Neural progenitor cell (in vitro differentiated cells): ENCODE measurements at regions not wholly inside any gene's neighbourhood (a gene's known extent, or its start where the extent isn't known, plus 50 kb on each side); places are given as distances from the start of the nearest gene placed in this dataset.
"Not testable (repeated sequence)": the region's sequence is repeated elsewhere in the genome, so short reads cannot be mapped to it uniquely, and the experiment has no call there.

Experiments used
- DNase-seq: peaks from one replicate; pipeline ENCODE4 v3.0.0-alpha.2; 2016; ENCODE audit warnings: low spot score
- H2AFZ ChIP-seq: fragments of 200-600 bp; sonication (generic); replicated peaks from 2 replicates; pipeline ENCODE4 v1.6.1; 2016; ENCODE audit warnings: antibody characterized with exemption
- H3F3A ChIP-seq: fragments of 200-600 bp; sonication (generic); 2 replicates; pipeline ENCODE4 v1.6.1; 2016; ENCODE audit warnings: antibody characterized with exemption, low read depth
- H3K27ac ChIP-seq: fragments of 200-600 bp; sonication (generic); 2 replicates; pipeline ENCODE4 v1.5.1; 2016; ENCODE audit warnings: mild to moderate bottlenecking
- H3K27me3 ChIP-seq: fragments of 200-600 bp; sonication (generic); 2 replicates; pipeline ENCODE4 v1.6.1; 2016; ENCODE audit warnings: mild to moderate bottlenecking, moderate library complexity
- H3K36me3 ChIP-seq: fragments of 200-600 bp; sonication (generic); 2 replicates; pipeline ENCODE4 v1.5.1; 2016
- H3K4me1 ChIP-seq: fragments of 200-600 bp; sonication (generic); 2 replicates; pipeline ENCODE4 v1.6.1; 2016; ENCODE audit warnings: mixed run types
- H3K4me2 ChIP-seq: fragments of 200-600 bp; sonication (generic); 2 replicates; pipeline ENCODE4 v1.6.1; 2016
- H3K4me3 ChIP-seq: fragments of 200-600 bp; sonication (generic); 2 replicates; pipeline ENCODE4 v1.5.1; 2016
- H3K79me2 ChIP-seq: fragments of 200-600 bp; sonication (generic); 2 replicates; pipeline ENCODE4 v1.6.1; 2016; ENCODE audit warnings: low read depth
- H3K9ac ChIP-seq: fragments of 200-600 bp; sonication (generic); 2 replicates; pipeline ENCODE4 v1.6.1; 2016
- H3K9me3 ChIP-seq: fragments of 200-600 bp; sonication (generic); 2 replicates; pipeline ENCODE4 v1.5.1; 2016; ENCODE audit warnings: low read depth
- H4K20me1 ChIP-seq: fragments of 200-600 bp; sonication (generic); 2 replicates; pipeline ENCODE4 v1.6.1; 2016; ENCODE audit warnings: low read depth
- H3K27ac Mint-ChIP-seq: 3 replicates; pipeline ENCODE4 v1.8.0; 2021; ENCODE audit warnings: mixed read lengths
- H3K27me3 Mint-ChIP-seq: 2 replicates; pipeline ENCODE4 v1.8.0; 2022; ENCODE audit warnings: low read depth, mild to moderate bottlenecking, inconsistent platforms, moderate library complexity, mixed read lengths; ENCODE audit not compliant: insufficient read depth
- H3K36me3 Mint-ChIP-seq: 3 replicates; pipeline ENCODE4 v1.8.0; 2021; ENCODE audit warnings: mixed read lengths
- H3K4me1 Mint-ChIP-seq: 3 replicates; pipeline ENCODE4 v1.8.0; 2021; ENCODE audit warnings: mixed read lengths
- H3K4me3 Mint-ChIP-seq: 3 replicates; pipeline ENCODE4 v1.8.0; 2021; ENCODE audit warnings: mild to moderate bottlenecking, moderate library complexity, mixed read lengths
- H3K9me3 Mint-ChIP-seq: 3 replicates; pipeline ENCODE4 v1.8.0; 2020; ENCODE audit warnings: mixed read lengths
- CTCF ChIP-seq: fragments of 200-600 bp; sonication (generic); IDR thresholded peaks from 2 replicates; pipeline ENCODE4 v1.5.1; 2017; ENCODE audit warnings: antibody characterized with exemption, mild to moderate bottlenecking
- EZH2 ChIP-seq: fragments of 200-600 bp; sonication (generic); IDR thresholded peaks from 2 replicates; pipeline ENCODE4 v1.6.1; 2017; ENCODE audit warnings: antibody characterized with exemption, mild to moderate bottlenecking, moderate library complexity
- EZH2phosphoT487 ChIP-seq: fragments of 200-600 bp; sonication (generic); IDR thresholded peaks from 2 replicates; pipeline ENCODE4 v1.6.1; 2017; ENCODE audit warnings: antibody characterized with exemption

GRCh38 chr16:22712471-22712870 is 101.5 kb upstream of the HS3ST2 start:
- Histone ChIP-seq H3K9me3 (no peaks in the 10 kb centered on the region), H3K4me3 (no peak overlapping the region), H3K9ac (no peak overlapping the region), H3K79me2 (no peaks in the 10 kb centered on the region), H3F3A (peaks cover 6% of the 10 kb centered on the region), H3K4me2 (no peak overlapping the region), H3K4me1 (peaks cover 11% of the 10 kb centered on the region), H3K36me3 (no peaks in the 10 kb centered on the region), H2AFZ (no peak overlapping the region), H3K27ac (no peak overlapping the region), H3K27me3 (no peaks in the 10 kb centered on the region), H4K20me1 (no peaks in the 10 kb centered on the region)
- no peak for DNase-seq
- H3K27me3 Mint-ChIP-seq = peaks cover 5% of the 10 kb centered on the region
- H3K27ac Mint-ChIP-seq = no peak overlapping the region
- peaks cover 3% of the 10 kb centered on the region for H3K4me1 Mint-ChIP-seq
- TF ChIP-seq CTCF = no peak
- TF ChIP-seq EZH2 = no peak
- TF ChIP-seq EZH2phosphoT487 = no peak
- peaks cover 21% of the 10 kb centered on the region for H3K9me3 Mint-ChIP-seq
- no peaks in the 10 kb centered on the region for H3K36me3 Mint-ChIP-seq
- H3K4me3 Mint-ChIP-seq = no peak overlapping the region

GRCh38 chr16:22718598-22718997 is 95.4 kb upstream of the HS3ST2 start:
- H4K20me1 ChIP-seq, H3K79me2 ChIP-seq, H3K4me2 ChIP-seq, H3K27me3 Mint-ChIP-seq, H3K36me3 Mint-ChIP-seq, H3K27me3 ChIP-seq, H3K9me3 ChIP-seq, H3K27ac Mint-ChIP-seq, H3K4me3 Mint-ChIP-seq, H3K4me1 ChIP-seq, H2AFZ ChIP-seq, H3K27ac ChIP-seq, H3K9me3 Mint-ChIP-seq, H3K4me1 Mint-ChIP-seq, H3K9ac ChIP-seq, DNase-seq, H3K36me3 ChIP-seq, H3F3A ChIP-seq, H3K4me3 ChIP-seq: not testable (repeated sequence)

GRCh38 chr16:22719945-22720344 is 94.0 kb upstream of the HS3ST2 start:
- Histone ChIP-seq H2AFZ (no peak overlapping the region), H3K4me3 (no peak overlapping the region), H3K36me3 (no peaks in the 10 kb centered on the region), H3K9me3 (no peaks in the 10 kb centered on the region), H3F3A (no peaks in the 10 kb centered on the region), H3K79me2 (no peaks in the 10 kb centered on the region), H3K27ac (no peak overlapping the region), H4K20me1 (no peaks in the 10 kb centered on the region), H3K4me2 (no peak overlapping the region), H3K27me3 (no peaks in the 10 kb centered on the region), H3K9ac (no peak overlapping the region), H3K4me1 (no peaks in the 10 kb centered on the region)
- Mint-ChIP-seq H3K4me1 (no peaks in the 10 kb centered on the region), H3K27me3 (no peaks in the 10 kb centered on the region), H3K27ac (no peak overlapping the region), H3K4me3 (no peak overlapping the region), H3K36me3 (no peaks in the 10 kb centered on the region), H3K9me3 (no peaks in the 10 kb centered on the region)
- DNase-seq = no peak
- TF ChIP-seq EZH2 (no peak), EZH2phosphoT487 (no peak), CTCF (no peak)

GRCh38 chr16:22721511-22722100 is 92.4 kb upstream of the HS3ST2 start:
- H3K36me3 Mint-ChIP-seq = no peaks in the 10 kb centered on the region
- Histone ChIP-seq H2AFZ (no peak overlapping the region), H3K9ac (no peak overlapping the region), H3K79me2 (no peaks in the 10 kb centered on the region), H3K4me3 (no peak overlapping the region), H3K27ac (no peak overlapping the region), H4K20me1 (no peaks in the 10 kb centered on the region), H3K36me3 (no peaks in the 10 kb centered on the region), H3F3A (no peaks in the 10 kb centered on the region), H3K4me1 (no peaks in the 10 kb centered on the region), H3K27me3 (no peaks in the 10 kb centered on the region), H3K4me2 (no peak overlapping the region), H3K9me3 (no peaks in the 10 kb centered on the region)
- no peak for DNase-seq
- H3K4me1 Mint-ChIP-seq = no peaks in the 10 kb centered on the region
- TF ChIP-seq CTCF (no peak), EZH2phosphoT487 (no peak), EZH2 (no peak)
- H3K4me3 Mint-ChIP-seq = no peak overlapping the region
- no peaks in the 10 kb centered on the region for H3K9me3 Mint-ChIP-seq
- H3K27me3 Mint-ChIP-seq = no peaks in the 10 kb centered on the region
- H3K27ac Mint-ChIP-seq = no peak overlapping the region

- H3K27ac Mint-ChIP-seq, H3K4me1 ChIP-seq, H3K36me3 ChIP-seq, H3K27me3 Mint-ChIP-seq, H3K36me3 Mint-ChIP-seq, H3K9me3 ChIP-seq, H3K79me2 ChIP-seq, H2AFZ ChIP-seq, H3K4me2 ChIP-seq, H3K9ac ChIP-seq, H3K27ac ChIP-seq, H3K4me3 Mint-ChIP-seq, H3K4me1 Mint-ChIP-seq, H4K20me1 ChIP-seq, H3K4me3 ChIP-seq, H3K27me3 ChIP-seq, DNase-seq, H3K9me3 Mint-ChIP-seq, H3F3A ChIP-seq: not testable (repeated sequence)
Measured at GRCh38 chr16:22722551-22723541, 91.1 kb upstream of the HS3ST2 start.
